Omental fat pad (tissue), 3 donors: ENCODE measurements at regions not wholly inside any gene's neighbourhood (a gene's known extent, or its start where the extent isn't known, plus 50 kb on each side); places are given as distances from the start of the nearest gene placed in this dataset.

Experiments used
- ATAC-seq: fragments of 150-250 bp; one replicate; pipeline ENCODE4 v1.9.1; 2016; ENCODE audit warnings: mild to moderate bottlenecking, moderate library complexity; ENCODE audit not compliant: low FRiP score
- DNase-seq: peaks from one replicate; pipeline ENCODE4 v3.0.0-alpha.2; 2019; ENCODE audit warnings: low spot score
- TF ChIP-seq, protein P1 (sequence below), 3 donors: fragments of 450-650 bp; IDR thresholded peaks; one replicate each; pipeline ENCODE4 v1.5.1; 2016 to 2017; ENCODE audit warnings: antibody characterized with exemption in 3 of 3, mild to moderate bottlenecking in 3 of 3, moderate library complexity in 2 of 3

DNA sequence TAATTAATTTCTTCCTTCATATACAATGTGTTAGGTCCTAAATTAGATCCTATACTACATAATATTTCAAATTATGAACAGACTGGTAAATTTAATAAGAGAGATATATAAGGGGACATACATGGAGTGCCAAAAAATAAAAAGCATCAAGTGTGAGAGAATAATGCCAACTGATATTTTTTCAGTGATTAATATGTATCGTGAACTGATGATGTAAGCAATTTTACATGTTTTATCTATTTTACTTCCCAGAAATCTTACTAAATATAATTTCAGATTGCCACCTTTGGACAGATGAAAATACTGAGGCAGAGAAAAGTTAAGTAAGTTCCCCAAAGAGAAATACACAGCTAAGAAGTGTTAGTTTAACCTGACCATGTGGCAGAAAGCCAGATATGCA, 870.8 kb downstream of the SLITRK5 start:
- TF ChIP-seq, protein P1, sequence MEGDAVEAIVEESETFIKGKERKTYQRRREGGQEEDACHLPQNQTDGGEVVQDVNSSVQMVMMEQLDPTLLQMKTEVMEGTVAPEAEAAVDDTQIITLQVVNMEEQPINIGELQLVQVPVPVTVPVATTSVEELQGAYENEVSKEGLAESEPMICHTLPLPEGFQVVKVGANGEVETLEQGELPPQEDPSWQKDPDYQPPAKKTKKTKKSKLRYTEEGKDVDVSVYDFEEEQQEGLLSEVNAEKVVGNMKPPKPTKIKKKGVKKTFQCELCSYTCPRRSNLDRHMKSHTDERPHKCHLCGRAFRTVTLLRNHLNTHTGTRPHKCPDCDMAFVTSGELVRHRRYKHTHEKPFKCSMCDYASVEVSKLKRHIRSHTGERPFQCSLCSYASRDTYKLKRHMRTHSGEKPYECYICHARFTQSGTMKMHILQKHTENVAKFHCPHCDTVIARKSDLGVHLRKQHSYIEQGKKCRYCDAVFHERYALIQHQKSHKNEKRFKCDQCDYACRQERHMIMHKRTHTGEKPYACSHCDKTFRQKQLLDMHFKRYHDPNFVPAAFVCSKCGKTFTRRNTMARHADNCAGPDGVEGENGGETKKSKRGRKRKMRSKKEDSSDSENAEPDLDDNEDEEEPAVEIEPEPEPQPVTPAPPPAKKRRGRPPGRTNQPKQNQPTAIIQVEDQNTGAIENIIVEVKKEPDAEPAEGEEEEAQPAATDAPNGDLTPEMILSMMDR (IDR thresholded peaks at IDR 0.05) = no peak
- no peak for ATAC-seq
- DNase-seq = no peak

DNA sequence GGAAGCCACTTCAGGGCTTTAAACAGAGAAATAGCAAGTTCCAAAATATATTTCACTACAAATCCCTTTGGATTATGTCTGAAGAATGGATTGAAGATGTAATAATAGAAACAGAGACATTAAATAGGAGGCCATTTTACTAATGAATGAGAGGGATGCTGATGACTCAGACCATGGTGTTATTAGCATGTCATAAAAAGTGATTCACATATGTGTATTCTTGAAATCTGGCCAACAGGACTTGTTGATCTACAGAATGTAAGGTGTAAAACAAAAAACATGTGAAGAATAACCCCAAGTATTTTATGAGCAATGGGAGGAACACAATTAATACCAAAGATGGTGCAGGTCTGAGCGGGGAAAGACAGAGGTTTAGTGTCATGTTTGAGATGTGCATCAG, 873.7 kb downstream of the SLITRK5 start:
- DNase-seq = no peak
- TF ChIP-seq, protein P1 (IDR thresholded peaks at IDR 0.05) = no peak
- ATAC-seq = no peak

DNA sequence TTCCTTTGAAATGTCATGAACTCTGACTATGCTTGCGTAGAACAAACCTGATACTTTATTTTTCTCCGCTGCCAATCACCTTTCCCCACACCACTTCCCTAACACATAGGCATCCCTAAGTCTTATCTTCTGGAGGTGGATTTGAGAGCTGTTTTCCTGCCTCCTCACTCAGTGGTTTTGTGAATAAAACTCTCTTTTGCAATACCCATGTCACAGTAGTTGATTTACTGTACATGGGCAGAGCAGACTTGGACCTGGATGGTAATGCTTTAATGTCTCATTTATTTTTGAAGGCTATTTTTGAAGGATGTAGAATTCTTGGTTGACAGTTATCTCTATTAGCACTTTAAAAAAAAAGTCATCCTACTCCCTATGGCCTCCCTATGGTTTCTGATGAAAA, 881.8 kb downstream of the SLITRK5 start:
- TF ChIP-seq, protein P1 (IDR thresholded peaks at IDR 0.05) = no peak
- ATAC-seq = no peak
- DNase-seq = no peak

DNA sequence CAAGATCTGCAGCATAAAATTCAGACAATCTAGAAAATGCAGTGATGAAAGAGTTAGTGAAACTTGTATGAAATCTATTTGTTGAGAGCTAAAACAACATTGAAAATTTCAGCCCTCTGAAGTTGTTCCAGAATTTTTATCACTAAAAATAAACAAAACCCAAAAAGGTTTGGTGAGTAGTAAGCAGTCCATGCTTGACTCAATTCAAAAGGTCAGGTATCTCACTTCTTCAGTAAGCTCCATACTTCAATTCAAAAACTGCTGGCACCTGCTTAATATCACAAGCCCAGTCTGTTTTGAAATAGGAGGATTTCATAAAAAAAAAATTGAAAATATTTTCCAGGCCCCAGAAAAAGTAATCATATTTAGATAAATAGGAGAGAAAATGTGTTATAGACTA, 894.4 kb downstream of the SLITRK5 start:
- no peak for DNase-seq
- peak; percentile 85 for ATAC-seq
- TF ChIP-seq, protein P1 (IDR thresholded peaks at IDR 0.05) = no peak

DNA sequence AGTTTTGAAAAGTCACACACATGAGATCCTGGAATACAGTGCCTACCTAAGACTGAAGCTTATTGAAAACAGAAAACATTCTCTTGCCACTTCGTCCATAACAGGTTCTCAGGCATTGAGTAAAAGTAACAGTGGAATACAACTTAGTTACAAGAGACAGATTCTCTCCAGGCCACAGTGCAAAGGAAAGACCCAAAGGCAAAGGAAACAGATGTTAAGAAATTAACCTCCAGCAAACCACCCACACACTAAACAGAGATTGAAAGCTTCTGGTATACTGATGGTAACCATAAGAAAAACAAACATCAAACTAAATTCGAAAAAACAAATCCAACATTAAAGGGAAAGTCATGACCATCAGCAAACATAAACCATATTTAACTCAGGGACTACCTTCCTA, 914.7 kb downstream of the SLITRK5 start:
- no peak for ATAC-seq
- no peak for DNase-seq
- TF ChIP-seq, protein P1 (IDR thresholded peaks at IDR 0.05) = no peak

DNA sequence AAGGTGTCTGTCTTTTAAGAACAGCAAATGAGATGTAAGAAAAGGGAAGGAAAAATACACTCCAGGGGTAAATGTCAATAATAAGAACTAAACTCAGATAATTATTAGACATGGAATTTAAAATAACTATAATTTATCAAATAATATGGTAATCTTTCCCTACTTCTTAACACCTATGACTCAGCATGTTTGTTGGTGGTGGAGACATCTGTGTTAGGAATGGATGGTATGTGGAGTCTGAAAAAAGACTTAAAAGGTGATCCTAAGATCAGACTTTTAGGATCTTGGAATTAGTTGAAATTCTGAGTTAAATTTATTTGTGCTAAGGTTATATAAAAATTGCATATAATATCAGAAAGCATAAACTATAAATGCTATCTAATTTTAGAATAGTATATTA, 915.1 kb downstream of the SLITRK5 start:
- TF ChIP-seq, protein P1 (IDR thresholded peaks at IDR 0.05) = no peak
- DNase-seq = no peak
- no peak for ATAC-seq

DNA sequence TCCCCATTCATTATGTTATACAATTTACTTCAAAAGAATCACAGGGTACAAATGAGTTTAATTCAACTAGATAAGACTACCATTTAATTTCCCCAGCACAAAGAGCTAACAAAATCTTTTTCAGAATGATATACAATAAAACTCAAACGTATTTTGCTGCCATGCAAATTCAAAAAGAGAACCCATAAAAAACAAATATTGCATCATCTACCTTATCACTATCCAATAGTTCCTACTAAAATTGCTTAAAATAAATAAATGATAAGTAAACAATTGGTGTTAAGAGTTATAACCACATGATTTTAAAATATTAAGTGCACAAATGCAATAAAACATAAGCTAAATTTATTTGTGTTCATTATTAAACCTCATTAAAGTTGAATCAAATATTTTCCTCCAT, 919.4 kb downstream of the SLITRK5 start:
- DNase-seq = no peak

More for the DNA sequence above, 919.4 kb downstream of the SLITRK5 start:
- TF ChIP-seq, protein P1 (IDR thresholded peaks at IDR 0.05) = no peak
- ATAC-seq = no peak
